ENCODE measurements at regions not wholly inside any gene's neighbourhood (a gene's known extent, or its start where the extent isn't known, plus 50 kb on each side); places are given as distances from the start of the nearest gene placed in this dataset.

- Histone ChIP-seq H3K79me2 (ENCODE audit: control insufficient read depth, insufficient read depth, low read length) (no peaks in the 10 kb centered on the region), H3K4me2 (ENCODE audit: control insufficient read depth, extremely low read depth, insufficient read depth, low read depth, low read length) (no peak overlapping the region), H3K4me1 (ENCODE audit: control insufficient read depth, extremely low read depth, insufficient read depth, low read length) (no peaks in the 10 kb centered on the region), H4K20me1 (ENCODE audit: control insufficient read depth, extremely low read depth, insufficient read depth, low read length) (no peaks in the 10 kb centered on the region), H3K9ac (ENCODE audit: control insufficient read depth, extremely low read depth, insufficient read depth, low read length) (no peak overlapping the region), H3K4me3 (ENCODE audit: control insufficient read depth in 2 of 3, extremely low read depth in 1 of 3, insufficient read depth in 2 of 3, low read depth in 1 of 3, low read length in 3 of 3) (no peak overlapping the region), H3K9me1 (ENCODE audit: control insufficient read depth, extremely low read depth, insufficient read depth, low read length) (no peaks in the 10 kb centered on the region), H2AFZ (ENCODE audit: control insufficient read depth, low read length) (no peak overlapping the region), H3K9me3 (ENCODE audit: control insufficient read depth, low read depth, low read length) (peaks cover 9% of the 10 kb centered on the region), H3K27ac (ENCODE audit: control insufficient read depth, insufficient read depth, low read length) (no peak overlapping the region), H3K36me3 (ENCODE audit: control insufficient read depth in 2 of 2, extremely low read depth in 1 of 2, insufficient read depth in 2 of 2, low read length in 2 of 2) (no peaks in the 10 kb centered on the region), H3K27me3 (ENCODE audit: control insufficient read depth, extremely low read depth, insufficient read depth, low read length) (no peaks in the 10 kb centered on the region)
- DNase-seq (ENCODE audit: low read depth, low spot score): no peak
- dilution Hi-C loops (cut with MboI; ENCODE audit: extremely low pct_ligation_motif_present, low sequenced_read_pairs): no loop called here
- no peak for TF ChIP-seq EZH2 (IDR thresholded peaks at IDR 0.05; ENCODE audit: low read length)
- TF ChIP-seq CTCF (optimal IDR thresholded peaks at IDR 0.05 in 1 of 3, IDR thresholded peaks at IDR 0.05 in 1 of 3, conservative IDR thresholded peaks at IDR 0.05 in 1 of 3; ENCODE audit: extremely low read depth in 1 of 3, insufficient read depth in 2 of 3, low read length in 3 of 3): no peak
- no peak for FAIRE-seq
Measured at GRCh38 chr10:130567436-130567835, 431.2 kb downstream of the GLRX3 start.

GRCh38 chr10:130568246-130568645, 432.1 kb downstream of the GLRX3 start:
- Histone ChIP-seq H4K20me1 (ENCODE audit: control insufficient read depth, extremely low read depth, insufficient read depth, low read length) (no peaks in the 10 kb centered on the region), H3K9ac (ENCODE audit: control insufficient read depth, extremely low read depth, insufficient read depth, low read length) (no peak overlapping the region), H3K4me2 (ENCODE audit: control insufficient read depth, extremely low read depth, insufficient read depth, low read depth, low read length) (no peak overlapping the region), H3K9me1 (ENCODE audit: control insufficient read depth, extremely low read depth, insufficient read depth, low read length) (no peaks in the 10 kb centered on the region), H3K27ac (ENCODE audit: control insufficient read depth, insufficient read depth, low read length) (no peak overlapping the region), H3K4me3 (ENCODE audit: control insufficient read depth in 2 of 3, extremely low read depth in 1 of 3, insufficient read depth in 2 of 3, low read depth in 1 of 3, low read length in 3 of 3) (no peak overlapping the region), H3K36me3 (ENCODE audit: control insufficient read depth in 2 of 2, extremely low read depth in 1 of 2, insufficient read depth in 2 of 2, low read length in 2 of 2) (no peaks in the 10 kb centered on the region), H3K27me3 (ENCODE audit: control insufficient read depth, extremely low read depth, insufficient read depth, low read length) (no peaks in the 10 kb centered on the region), H3K79me2 (ENCODE audit: control insufficient read depth, insufficient read depth, low read length) (no peaks in the 10 kb centered on the region), H3K4me1 (ENCODE audit: control insufficient read depth, extremely low read depth, insufficient read depth, low read length) (no peaks in the 10 kb centered on the region), H2AFZ (ENCODE audit: control insufficient read depth, low read length) (no peak overlapping the region), H3K9me3 (ENCODE audit: control insufficient read depth, low read depth, low read length) (peaks cover 9% of the 10 kb centered on the region)
- no peak for TF ChIP-seq CTCF (optimal IDR thresholded peaks at IDR 0.05 in 1 of 3, IDR thresholded peaks at IDR 0.05 in 1 of 3, conservative IDR thresholded peaks at IDR 0.05 in 1 of 3; ENCODE audit: extremely low read depth in 1 of 3, insufficient read depth in 2 of 3, low read length in 3 of 3)
- no peak for TF ChIP-seq EZH2 (IDR thresholded peaks at IDR 0.05; ENCODE audit: low read length)
- DNase-seq (ENCODE audit: low read depth, low spot score): no peak
- FAIRE-seq: no peak
- dilution Hi-C loops (cut with MboI; ENCODE audit: extremely low pct_ligation_motif_present, low sequenced_read_pairs): no loop called here
